ENCODE measurements at regions not wholly inside any gene's neighbourhood (a gene's known extent, or its start where the extent isn't known, plus 50 kb on each side); places are given as distances from the start of the nearest gene placed in this dataset.

DNA sequence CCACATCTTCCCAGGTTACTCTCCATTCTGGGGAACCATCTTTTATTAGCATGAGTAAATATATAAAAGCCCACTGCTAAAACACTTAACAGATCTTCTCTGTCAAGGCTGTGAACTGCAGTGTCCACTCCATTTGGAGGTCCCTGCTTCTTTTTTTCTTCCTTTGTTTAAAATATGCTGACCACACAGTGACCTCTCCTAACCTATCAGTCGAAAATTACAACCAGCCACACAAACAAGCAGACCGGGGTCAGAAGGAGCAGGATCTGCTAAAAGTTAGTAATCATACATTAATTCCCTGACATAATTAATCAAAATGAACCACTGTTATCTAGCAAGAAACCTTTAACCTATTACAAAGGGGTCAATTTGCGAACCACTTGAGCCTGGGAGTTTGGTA is 427.9 kb upstream of the NR2F2 start:
- Histone ChIP-seq H3K27me3 (replicated peaks in 1 of 4; ENCODE audit: control insufficient read depth in 3 of 4, extremely low read depth in 1 of 4, insufficient read depth in 3 of 4, low read length in 3 of 4) (peaks cover 1 to 7% (median 4%) of the 10 kb centered on the region in 4 experiments; a peak in 6 of 7 replicates), H2BK15ac (ENCODE audit: low read length) (no peak overlapping the region), H3K23ac (ENCODE audit: insufficient read length) (no peak overlapping the region), H3K9me3 (ENCODE audit: insufficient read depth in 2 of 2, low read depth in 1 of 2, low read length in 1 of 2) (no peaks in the 10 kb centered on the region), H3K23me2 (ENCODE audit: low read depth, low read length) (peaks cover 2% of the 10 kb centered on the region; the same call in 1 of the 2 replicates), H4K91ac (replicated peaks; ENCODE audit: insufficient read length, low read length) (no peak overlapping the region), H2AK5ac (ENCODE audit: low read depth, low read length) (no peak overlapping the region), H3K27ac (ENCODE audit: low read depth, low read length) (no peak overlapping the region), H3K4me2 (ENCODE audit: insufficient read depth in 1 of 2, low read depth in 2 of 2, low read length in 2 of 2) (no peak overlapping the region), H2BK120ac (replicated peaks; ENCODE audit: low read depth, low read length) (no peak overlapping the region), H2AFZ (ENCODE audit: low read length) (no peak overlapping the region), H3K56ac (replicated peaks; ENCODE audit: insufficient read length, low read depth, low read length) (no peak overlapping the region), H3K36me3 (ENCODE audit: control insufficient read depth in 2 of 4, insufficient read depth in 4 of 4, low read length in 3 of 4) (no peaks in the 10 kb centered on the region), H4K8ac (ENCODE audit: extremely low read depth, insufficient read depth, low read length) (no peak overlapping the region), H3K9ac (replicated peaks in 1 of 4; ENCODE audit: extremely low read depth in 1 of 4, low read depth in 3 of 4, low read length in 3 of 4) (no peak overlapping the region), H3K14ac (ENCODE audit: insufficient read length) (no peak overlapping the region), H3K79me1 (ENCODE audit: low read depth, low read length) (no peaks in the 10 kb centered on the region), H2BK5ac (ENCODE audit: low read depth, low read length) (no peak overlapping the region), H4K20me1 (replicated peaks in 1 of 2; ENCODE audit: control insufficient read depth in 1 of 2, insufficient read depth in 2 of 2, low read length in 2 of 2) (no peaks in the 10 kb centered on the region), H3K18ac (ENCODE audit: extremely low read depth, low read length) (no peak overlapping the region), H4K5ac (ENCODE audit: insufficient read length, low read depth, low read length) (no peak overlapping the region), H3K4ac (replicated peaks; ENCODE audit: insufficient read length, low read depth, low read length) (no peak overlapping the region), H2BK12ac (ENCODE audit: low read depth, low read length) (no peak overlapping the region), H3K4me3 (ENCODE audit: extremely low read depth in 1 of 4, insufficient read depth in 2 of 4, low read depth in 3 of 4, low read length in 4 of 4) (no peak overlapping the region), H3K4me1 (replicated peaks in 1 of 4; ENCODE audit: control insufficient read depth in 3 of 4, insufficient read depth in 4 of 4, low read length in 3 of 4) (no peaks in the 10 kb centered on the region), H2BK20ac (ENCODE audit: low read length) (no peak overlapping the region), H3K79me2 (ENCODE audit: control insufficient read depth in 1 of 2, insufficient read depth in 2 of 2, low read length in 2 of 2) (no peaks in the 10 kb centered on the region)
- FAIRE-seq: no peak
- WGBS, 2 experiments (ENCODE audit: extremely low coverage in 1 of 2, insufficient coverage in 1 of 2, insufficient read length in 1 of 2, insufficient replicate concordance in 2 of 2, low coverage in 1 of 2, low lambda C conversion rate in 2 of 2, missing lambda C conversion rate in 1 of 2): 95% methylated on average over 3 of the region's 3 CpGs; no CpG with 5 or more reads in 1 of the 2 experiments
- POLR2A ChIA-PET (ENCODE audit: partially characterized antibody): no interaction called here
- CTCF ChIA-PET (ENCODE audit: partially characterized antibody): no interaction called here
- TF ChIP-seq EZH2 (IDR thresholded peaks at IDR 0.05; ENCODE audit: low read depth, low read length, severe bottlenecking) (no peak), POU5F1 (IDR thresholded peaks at IDR 0.05; ENCODE audit: low read depth, low read length) (no peak), SP4 (IDR thresholded peaks at IDR 0.05; ENCODE audit: low read length) (no peak), RXRA (IDR thresholded peaks at IDR 0.05; ENCODE audit: insufficient read depth, low read depth, low read length) (no peak), USF2 (IDR thresholded peaks at IDR 0.05; ENCODE audit: low read length) (no peak), NANOG (IDR thresholded peaks at IDR 0.05; ENCODE audit: insufficient read depth, low read depth, low read length, poor library complexity, severe bottlenecking) (no peak), TCF12 (IDR thresholded peaks at IDR 0.05; ENCODE audit: low read depth, low read length) (no peak), RNF2 (IDR thresholded peaks at IDR 0.05; ENCODE audit: borderline replicate concordance, low read depth, low read length, missing control alignments, poor library complexity, severe bottlenecking) (no peak), CBX5 (IDR thresholded peaks at IDR 0.05; ENCODE audit: low read depth, low read length) (no peak), SRF (IDR thresholded peaks at IDR 0.05; ENCODE audit: low read depth, low read length) (no peak), SIN3A (conservative IDR thresholded peaks at IDR 0.05 in 1 of 2, IDR thresholded peaks at IDR 0.05 in 1 of 2; ENCODE audit: low read depth in 1 of 2, low read length in 2 of 2) (no peak), BRCA1 (IDR thresholded peaks at IDR 0.05; ENCODE audit: low read depth, low read length) (no peak)
- no peak for DNase-seq (ENCODE audit: low read depth in 1 of 2, low spot score in 2 of 2)

All from H1 (cell line).